Right hindlimb (tissue), 1 donor: ENCODE measurements at regions not wholly inside any gene's neighbourhood (a gene's known extent, or its start where the extent isn't known, plus 50 kb on each side); places are given as distances from the start of the nearest gene placed in this dataset.

Experiments used
- DNase-seq: peaks from one replicate; pipeline ENCODE4 v3.0.0-alpha.2; 2018

DNA sequence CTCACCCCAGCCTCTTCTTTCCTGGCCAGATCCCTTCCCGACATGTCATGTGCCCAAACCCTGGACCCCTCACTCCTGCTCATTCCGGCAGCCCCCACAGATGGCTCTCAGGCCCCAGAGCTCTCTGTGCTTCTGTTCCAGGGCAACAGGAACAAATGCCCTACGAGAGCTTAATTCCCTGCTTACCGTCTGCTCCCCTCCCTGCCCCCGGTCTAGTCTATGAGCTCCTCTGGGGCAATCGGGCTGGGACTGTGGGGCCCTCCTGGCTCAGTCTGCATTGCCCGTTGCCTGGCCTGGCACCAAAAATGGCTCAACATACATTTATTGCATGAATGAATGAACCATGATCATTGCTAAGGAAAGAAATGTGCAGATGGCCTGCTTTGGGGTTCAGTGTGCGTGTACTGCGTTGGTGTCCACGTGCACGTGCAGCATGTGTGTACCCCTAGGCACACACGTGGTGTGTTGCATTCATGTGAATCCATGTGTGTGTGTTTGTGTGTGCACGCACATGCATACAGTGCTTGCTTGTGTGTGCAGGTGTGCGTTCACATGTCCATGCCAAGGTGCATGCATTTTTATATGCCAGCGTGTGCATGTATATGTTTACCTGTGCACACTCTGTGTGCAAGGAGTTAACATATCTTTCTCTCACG lies 201.2 kb upstream of the IER5L start:
- no peak for DNase-seq

DNA sequence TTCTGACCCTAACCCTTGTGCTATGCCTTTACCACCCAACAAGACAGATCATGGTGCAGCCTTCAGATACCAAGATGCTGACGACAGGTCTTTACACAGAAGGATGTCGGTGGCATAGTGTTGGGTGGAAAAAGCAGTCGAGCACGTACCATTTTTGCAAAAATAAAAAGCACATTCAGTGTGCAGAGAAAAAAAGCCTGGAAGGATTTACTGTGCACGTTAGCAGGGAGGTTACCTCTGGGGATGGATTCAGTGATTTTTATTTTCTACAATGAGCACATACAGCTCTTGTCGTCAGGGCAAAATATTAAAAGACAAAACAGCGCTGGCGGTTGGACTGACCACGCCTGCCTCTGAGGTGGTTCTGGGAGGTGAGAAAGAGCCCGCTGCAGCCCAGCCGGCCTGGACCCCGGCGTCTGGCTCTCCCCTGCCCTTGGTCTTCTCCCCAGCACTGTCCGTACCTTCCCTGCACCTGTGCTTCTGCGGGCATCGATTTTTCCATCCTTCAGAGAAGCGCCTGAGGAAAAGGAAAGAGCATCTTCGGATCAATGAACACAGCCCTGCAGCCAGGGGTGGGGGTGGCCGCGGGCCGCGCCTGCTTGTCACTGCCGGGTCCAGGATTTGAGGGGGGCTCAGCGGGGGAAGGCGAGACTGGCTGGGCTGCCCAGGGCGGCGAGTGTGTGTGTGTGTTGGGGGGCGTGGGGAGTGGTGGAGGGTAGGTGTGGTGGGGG lies 200.0 kb upstream of the IER5L start:
- DNase-seq = no peak

DNA sequence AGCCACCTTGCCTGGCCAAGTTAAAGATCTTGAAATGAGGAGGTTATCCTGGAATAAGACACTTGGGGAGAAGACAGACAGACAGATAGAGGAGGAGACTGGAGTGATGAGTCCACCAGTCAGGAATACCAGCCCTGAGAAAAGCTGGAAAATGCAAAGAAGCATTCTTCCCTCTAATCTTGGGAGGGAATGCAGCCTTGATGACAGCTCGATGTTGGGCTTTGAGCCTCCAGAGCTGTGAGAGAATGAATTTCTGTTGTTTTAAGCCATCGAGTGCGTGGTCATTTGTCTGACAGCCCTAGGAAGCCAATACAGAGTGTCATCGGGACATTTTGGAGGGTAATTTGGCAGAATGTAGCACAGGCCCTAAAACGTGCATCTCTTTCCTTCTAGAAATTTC lies 199.1 kb upstream of the IER5L start:
- no peak for DNase-seq

- DNase-seq = no peak
Observed at GRCh38 chr9:129375845-129376244, 197.8 kb upstream of the IER5L start.

DNA sequence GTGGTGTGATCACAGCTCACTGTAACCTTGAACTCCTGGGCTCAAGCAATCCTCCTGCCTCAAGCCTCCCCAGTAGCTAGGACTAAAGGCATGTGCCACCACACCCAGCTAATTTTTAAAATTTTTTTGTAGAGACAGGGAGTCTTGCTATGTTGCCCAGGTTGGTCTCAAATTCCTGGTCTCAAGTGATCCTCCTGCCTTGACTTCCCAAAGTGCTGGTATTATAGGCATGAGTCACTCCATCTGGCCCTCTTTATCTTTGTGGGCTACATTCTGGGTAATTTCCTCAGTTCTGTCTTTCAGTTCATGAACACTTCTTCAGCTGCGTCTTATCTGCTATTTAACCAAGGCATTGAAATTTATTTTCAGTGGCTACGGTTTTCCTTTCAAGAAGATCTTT lies 196.6 kb upstream of the IER5L start:
- DNase-seq = no peak

GRCh38 chr9:129374231-129374630 lies 196.2 kb upstream of the IER5L start:
- no peak for DNase-seq

DNA sequence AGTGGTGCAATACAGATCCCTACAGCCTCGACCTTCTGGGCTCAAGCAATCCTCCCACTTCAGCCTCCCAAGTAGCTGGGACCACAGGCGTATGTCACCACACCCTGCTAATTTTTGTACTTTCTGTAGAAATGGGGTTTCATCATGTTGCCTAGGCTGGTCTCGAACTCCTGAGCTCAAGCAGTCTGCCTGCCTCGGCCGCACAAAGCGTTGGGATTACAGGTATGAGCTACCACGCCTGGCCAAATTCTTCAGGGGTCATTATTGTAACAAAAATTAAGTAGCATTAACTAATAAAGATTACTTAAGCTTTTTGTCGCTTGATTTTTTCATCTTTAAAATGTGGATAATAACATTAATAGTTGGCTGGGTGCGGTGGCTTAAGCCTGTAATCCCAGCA lies 195.3 kb upstream of the IER5L start:
- DNase-seq = no peak

DNA sequence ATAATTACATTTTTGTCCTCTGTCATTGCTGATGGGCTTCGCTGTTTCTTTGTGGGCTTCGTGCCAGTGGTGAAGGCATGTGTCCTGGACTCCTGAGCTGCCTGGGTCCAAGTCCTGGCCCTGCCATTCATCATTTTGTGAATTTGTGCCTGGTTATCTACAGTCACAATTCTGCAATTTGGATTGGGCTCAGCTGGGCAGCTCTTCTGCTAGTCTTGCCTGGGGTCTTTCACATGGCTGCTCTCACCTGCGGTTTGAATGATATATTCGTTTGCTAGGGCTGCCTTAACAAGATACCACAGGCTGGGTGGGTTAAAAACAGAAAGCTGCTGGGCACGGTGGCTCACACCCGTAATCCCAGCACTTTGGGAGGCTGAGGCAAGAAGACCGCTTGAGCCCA lies 192.7 kb upstream of the IER5L start:
- DNase-seq = no peak

DNA sequence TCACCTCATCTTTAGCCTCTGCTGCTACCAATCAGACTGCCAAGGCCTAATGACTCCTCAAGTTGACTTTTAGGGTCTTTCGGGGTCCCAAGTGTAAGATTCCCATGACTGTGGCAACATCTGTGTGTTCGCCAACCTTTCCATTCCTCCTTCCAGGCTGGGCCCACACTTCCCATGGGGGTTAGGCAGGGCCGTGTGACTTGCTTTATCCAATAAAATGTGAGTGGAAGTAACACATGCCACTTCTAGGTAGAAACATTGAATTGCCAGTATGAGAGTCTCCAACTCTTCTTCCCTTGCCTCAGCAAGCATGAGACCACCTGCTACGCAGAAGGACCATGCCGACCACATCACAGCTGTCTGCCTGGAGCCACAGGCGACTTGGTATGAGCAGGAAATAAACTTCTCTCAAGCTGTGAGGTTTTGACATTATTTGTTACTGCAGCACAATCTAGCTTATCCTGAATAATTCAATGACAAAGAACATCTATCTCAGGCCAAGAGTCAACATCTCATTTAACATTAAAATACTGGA lies 190.4 kb upstream of the IER5L start:
- no peak for DNase-seq

- DNase-seq = no peak
Observed at GRCh38 chr9:129367287-129367686, 189.2 kb upstream of the IER5L start.

- peak; percentile 17 for DNase-seq
Observed at GRCh38 chr9:129365196-129365595, 187.1 kb upstream of the IER5L start.

DNA sequence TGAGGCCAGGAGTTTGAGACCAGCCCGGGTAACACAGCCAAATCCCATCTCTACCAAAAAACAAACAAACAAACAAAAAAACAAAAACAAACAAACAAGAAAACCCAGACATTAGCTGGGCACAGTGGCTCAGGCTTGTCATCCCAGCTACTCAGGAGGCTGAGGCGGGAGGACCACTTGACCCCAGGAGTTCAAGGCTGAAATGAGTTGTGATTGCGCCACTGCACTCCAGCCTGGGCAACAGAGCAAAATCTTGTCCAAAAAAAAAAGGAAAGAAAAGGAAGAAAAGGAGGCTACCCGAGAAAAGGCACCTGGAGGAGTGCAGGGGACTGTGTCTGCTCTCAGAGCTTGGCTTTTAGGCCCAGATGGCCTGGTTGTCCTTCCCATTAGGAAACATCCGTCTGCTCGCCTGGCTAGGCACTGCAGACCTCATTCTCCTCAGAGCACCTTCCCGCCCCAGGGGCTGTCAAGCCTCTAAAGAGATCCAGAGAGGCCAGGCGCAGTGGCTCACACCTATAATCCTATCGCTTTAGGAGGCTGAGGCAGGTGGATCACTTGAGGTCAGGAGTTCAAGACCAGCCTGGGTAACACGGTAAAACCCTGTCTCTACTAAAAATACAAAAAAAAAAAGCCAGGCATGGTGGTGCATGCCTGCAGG lies 185.3 kb upstream of the IER5L start:
- no peak for DNase-seq

DNA sequence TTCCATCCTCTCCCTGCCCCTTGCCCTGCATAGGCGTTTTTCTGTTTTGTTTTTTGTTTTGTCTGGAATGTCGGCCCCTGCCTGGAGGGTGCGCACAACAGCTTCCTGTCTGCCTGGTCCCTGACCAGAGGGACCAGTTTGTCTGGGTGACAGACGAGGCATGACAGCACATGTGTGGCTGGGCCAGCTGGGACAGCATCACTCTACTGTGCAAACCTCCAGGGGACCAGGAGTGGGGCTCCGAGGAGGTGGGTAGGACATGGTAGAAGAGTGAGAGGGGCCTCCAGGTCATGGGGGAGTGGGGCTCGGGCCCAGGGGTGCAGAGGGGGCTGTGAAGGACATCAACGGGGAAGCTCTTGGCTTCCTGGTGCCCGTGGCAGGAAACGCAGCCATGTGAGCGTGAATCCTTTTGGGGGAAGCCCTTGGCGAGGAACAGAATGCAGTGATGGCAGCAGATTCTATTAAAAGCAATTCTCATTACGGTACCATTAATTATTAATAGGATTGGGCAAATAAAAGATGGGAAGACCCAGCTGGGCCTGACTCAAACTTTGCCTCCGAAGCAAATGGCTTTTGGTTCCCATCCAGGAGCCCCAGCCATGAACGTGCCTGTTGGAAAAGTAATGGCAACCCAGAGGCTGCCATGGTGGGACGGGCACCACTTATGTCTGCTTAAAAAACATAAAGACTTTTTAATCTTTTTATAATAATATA lies 184.4 kb upstream of the IER5L start:
- peak; percentile 14 for DNase-seq

DNA sequence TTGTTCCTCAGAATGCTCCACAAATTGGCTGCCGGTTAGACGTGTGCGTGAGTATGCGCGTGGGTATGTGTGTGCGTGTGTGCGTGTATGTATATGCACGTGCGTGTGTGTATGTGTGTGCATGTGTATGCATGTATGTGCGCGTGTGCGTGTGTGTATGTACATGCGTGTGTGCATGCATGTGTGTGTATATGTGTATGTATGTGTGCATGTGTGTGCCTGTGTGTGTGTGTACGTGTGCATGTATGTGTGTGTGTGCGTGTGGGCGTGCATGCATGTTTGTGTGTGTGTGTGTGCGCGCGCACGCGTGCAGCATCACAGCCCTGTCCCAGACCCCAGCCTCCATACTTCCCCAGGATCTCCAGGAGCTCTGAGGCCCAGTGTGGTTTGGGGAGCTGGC lies 183.1 kb upstream of the IER5L start:
- no peak for DNase-seq

DNA sequence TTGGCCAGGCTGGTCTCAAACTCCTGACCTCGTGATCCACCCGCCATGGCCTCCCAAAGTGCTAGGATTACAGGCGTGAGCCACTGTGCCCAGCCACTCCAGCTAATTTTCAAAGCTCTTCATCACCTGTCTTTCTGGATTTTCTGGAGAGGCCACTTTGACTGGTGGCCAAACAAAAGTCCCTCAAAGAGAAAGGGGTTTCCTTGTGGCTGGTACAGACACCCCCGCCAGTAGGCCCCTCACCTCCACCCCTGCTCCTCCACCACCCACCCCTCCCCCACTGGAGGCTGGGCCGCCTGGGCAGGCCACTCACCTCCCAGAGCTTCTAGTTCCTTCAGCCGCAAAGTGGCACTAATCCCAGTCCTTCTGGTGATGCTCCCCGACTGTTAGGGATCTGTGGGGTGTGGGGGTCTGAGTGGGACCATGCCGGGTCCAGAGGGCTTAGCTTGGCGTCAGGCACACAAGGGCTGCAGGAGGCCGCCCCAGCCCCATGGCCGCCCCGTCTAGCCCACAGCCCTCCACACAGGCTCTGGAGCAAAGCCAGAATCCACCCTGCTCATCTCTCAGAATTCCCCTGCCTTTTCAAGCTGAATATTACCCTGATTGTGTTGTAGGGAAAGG lies 182.0 kb upstream of the IER5L start:
- peak; percentile 31 for DNase-seq

DNA sequence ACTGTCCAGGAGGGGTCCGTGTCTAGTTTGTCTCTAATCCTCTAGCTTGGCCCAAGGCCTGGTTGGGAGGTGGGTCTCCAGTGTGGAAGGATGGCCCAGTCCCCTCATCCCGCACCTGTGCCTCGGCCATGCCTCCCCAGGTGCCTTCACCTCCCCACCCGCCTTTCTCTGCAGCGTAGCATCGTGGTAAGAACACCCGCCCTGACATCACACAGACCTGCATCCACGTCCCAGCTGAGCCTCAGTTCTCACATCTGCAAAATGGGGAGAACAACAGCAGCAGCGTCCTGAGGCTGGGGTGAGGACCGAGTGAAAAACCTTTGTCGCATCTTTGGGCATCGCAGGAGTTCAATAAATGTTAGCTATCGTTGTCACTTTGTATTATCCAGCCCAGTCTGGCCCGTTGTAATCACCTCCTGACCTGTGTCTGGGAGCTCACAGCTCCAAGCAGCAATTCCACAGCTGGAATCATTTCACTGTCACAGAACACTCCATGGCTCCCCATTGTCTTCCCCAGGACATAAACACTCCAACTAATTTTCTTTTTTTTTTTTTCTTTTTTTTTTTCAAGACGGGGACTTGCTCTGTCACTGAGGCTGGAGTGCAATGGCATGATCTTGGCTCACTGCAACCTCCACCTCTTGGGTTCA lies 181.2 kb upstream of the IER5L start:
- no peak for DNase-seq

DNA sequence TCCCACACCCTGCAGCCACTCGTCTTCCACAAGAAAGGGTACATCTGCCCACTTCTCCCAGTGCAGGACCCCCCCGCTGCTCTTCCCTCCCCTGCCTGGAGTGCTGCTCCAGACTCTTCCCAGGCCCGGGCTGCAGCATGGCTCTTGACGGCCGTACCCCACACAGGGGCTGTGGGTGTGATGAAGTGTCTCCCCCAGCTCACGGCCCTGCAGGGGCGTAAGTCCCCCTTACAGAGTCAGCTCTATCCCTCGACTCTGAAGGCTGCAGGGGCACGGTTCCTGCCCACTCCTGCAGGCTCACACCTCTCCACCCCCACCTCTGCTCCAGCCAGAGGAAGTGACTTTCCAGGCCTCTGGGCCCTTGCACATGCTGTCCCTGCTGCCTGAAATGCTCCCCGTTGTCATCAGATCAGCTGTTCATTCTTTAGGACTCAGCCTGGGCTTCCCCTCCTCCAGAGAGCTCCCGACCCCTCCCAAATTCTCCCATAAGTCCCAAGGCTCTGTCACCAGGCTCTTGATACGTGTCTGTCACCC lies 180.6 kb upstream of the IER5L start:
- DNase-seq = no peak

DNA sequence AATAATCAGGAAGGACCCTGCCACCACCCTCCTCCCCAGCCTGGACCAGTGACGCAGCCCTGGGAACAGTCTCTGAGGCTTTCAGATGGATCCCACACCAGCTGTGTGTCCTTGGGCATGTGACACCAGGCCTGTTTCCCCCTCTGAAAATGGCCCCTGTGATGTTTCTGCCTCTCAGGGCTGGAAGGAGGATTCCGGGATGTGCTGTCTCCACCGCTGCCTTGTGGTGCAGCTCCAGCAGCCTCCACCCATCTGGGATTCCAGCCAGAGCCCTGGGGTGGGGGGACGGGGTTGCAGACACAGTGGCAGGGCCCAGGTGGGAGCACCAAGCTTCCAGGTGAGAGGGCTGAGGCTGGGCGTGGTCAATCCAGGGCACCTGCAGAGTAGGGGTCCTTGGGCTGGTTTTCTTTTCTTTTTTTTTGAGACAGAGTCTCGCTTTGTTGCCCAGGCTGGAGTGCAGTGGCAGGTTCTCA lies 179.7 kb upstream of the IER5L start:
- DNase-seq = no peak

DNA sequence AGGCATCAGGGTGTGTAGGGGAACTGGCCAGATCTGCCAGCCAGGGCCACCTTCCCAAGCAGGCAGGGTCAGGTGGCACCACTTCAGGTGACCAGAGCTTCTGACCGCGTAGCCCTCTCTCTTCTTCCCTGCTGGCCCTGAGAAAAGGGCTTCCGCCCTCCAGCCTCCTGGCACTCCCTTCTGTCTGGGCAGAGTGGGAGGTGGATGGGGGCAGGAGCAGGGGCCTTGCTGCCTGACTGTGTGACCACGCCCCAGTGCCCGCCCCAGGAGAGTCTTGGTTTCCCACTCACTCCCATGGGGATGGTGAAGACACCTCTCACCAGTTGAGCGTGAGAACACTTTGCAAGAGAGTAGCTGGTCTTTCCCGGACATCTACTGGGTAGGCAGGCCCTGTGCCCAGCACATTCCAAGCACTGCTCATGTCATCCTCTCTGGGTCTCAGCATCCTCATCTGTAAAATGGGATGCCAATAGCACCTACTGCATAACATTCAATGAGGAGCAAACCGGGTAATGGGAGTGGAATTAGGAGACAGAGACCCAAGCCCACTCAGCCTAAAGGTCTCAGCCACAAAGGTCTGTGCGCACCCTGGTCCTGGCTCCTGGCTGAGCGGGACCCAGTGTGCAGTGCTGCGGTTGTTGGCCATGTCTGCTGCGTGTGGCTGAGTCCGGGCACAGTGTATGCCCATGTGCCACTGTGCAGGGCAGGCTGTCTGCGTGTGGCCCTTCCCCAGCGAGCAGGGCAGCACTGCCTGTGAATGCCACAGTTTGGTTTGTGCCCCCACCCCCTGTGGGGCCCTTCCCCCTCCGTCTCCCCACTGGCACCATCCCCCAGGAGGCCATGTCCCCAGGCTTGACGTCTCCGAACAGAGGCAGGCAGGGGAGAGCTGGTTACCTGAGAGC lies 179.1 kb upstream of the IER5L start:
- no peak for DNase-seq

DNA sequence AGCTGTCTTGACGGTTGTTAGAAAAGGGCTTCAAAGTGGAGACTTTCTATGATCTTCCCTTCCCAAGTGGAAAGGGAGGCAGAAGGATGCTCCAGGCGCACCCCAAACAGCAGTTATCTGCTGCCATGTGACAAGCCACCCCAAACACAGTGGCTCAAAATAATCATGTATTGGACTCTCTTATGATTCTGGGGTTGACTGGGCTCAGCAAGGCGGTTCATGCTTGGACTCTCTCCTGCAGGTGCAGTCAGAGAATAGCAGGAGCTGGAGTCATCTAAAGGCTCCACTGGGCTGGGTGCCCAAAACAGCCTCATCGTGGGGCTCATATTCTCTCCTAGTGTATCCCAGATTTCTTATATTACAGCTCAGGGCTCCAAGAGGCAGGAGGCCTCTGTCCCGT lies 177.6 kb upstream of the IER5L start:
- DNase-seq = no peak

DNA sequence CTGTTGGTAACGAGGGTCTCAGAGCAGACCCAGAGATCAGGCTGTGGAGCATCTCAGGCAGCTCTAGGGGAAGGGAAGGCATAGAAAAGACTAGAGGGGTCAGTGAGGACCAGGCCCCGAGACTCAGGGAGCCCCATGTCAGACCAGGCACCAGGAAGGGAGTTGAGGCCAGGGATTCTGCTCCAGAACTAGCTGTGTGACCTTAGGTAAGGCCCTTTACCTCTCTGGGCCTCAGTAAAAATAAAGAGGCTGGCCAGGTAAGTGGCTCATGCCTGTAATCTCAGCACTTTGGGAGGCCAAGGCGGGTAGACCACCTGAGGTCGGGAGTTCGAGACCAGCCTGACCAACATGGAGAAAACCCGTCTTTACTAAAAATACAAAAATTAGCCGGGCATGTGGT lies 176.4 kb upstream of the IER5L start:
- DNase-seq = no peak
